NOMO-1 (cell line): ENCODE measurements at regions not wholly inside any gene's neighbourhood (a gene's known extent, or its start where the extent isn't known, plus 50 kb on each side); places are given as distances from the start of the nearest gene placed in this dataset.

ENCODE experiments used
- DNase-seq, 2 experiments: peaks; one replicate each; lab custom pipeline; 2025; ENCODE audit not compliant: unreplicated experiment in 2 of 2; lab: John Stamatoyannopoulos, UW

- DNase-seq, result no peak
Measured at GRCh38 chr11:134640971-134641968, 229.2 kb upstream of the B3GAT1 start.

GRCh38 chr11:134640536-134640935 is 228.5 kb upstream of the B3GAT1 start:
- no peak for DNase-seq

GRCh38 chr11:134639586-134640330 is 227.7 kb upstream of the B3GAT1 start:
- no peak for DNase-seq

- DNase-seq, result no peak
Measured at GRCh38 chr11:134638796-134639430, 226.9 kb upstream of the B3GAT1 start.

GRCh38 chr11:134637091-134638015 is 225.3 kb upstream of the B3GAT1 start:
- no peak for DNase-seq

- no peak for DNase-seq
Measured at GRCh38 chr11:134636071-134636470, 224.0 kb upstream of the B3GAT1 start.

GRCh38 chr11:134634897-134635831 is 223.1 kb upstream of the B3GAT1 start:
- no peak for DNase-seq

- no peak for DNase-seq
Measured at GRCh38 chr11:134633276-134633675, 221.2 kb upstream of the B3GAT1 start.

- no peak for DNase-seq
Measured at GRCh38 chr11:134632347-134633119, 220.5 kb upstream of the B3GAT1 start.

- DNase-seq, result no peak
Measured at GRCh38 chr11:134630861-134631260, 218.8 kb upstream of the B3GAT1 start.

- DNase-seq, result no peak
Measured at GRCh38 chr11:134628426-134628825, 216.4 kb upstream of the B3GAT1 start.

GRCh38 chr11:134626032-134626431 is 214.0 kb upstream of the B3GAT1 start:
- DNase-seq, result no peak

GRCh38 chr11:134625631-134626030 is 213.6 kb upstream of the B3GAT1 start:
- DNase-seq, result no peak

- no peak for DNase-seq
Measured at GRCh38 chr11:134625151-134625550, 213.1 kb upstream of the B3GAT1 start.

- DNase-seq, result no peak
Measured at GRCh38 chr11:134624166-134624920, 212.3 kb upstream of the B3GAT1 start.

- no peak for DNase-seq
Measured at GRCh38 chr11:134623711-134624110, 211.7 kb upstream of the B3GAT1 start.

GRCh38 chr11:134622458-134622857 is 210.4 kb upstream of the B3GAT1 start:
- no peak for DNase-seq

- DNase-seq, result no peak
Measured at GRCh38 chr11:134617360-134617759, 205.3 kb upstream of the B3GAT1 start.
